ENCODE measurements at regions not wholly inside any gene's neighbourhood (a gene's known extent, or its start where the extent isn't known, plus 50 kb on each side); places are given as distances from the start of the nearest gene placed in this dataset.

GRCh38 chr10:55495555-55495954 lies 694.5 kb upstream of the PCDH15 start:
- DNase-seq = no peak

GRCh38 chr10:55491712-55492111 lies 690.7 kb upstream of the PCDH15 start:
- no peak for DNase-seq

GRCh38 chr10:55485827-55486226 lies 684.8 kb upstream of the PCDH15 start:
- no peak for DNase-seq

GRCh38 chr10:55476129-55476528 lies 675.1 kb upstream of the PCDH15 start:
- no peak for DNase-seq

GRCh38 chr10:55474258-55474657 lies 673.2 kb upstream of the PCDH15 start:
- no peak for DNase-seq

GRCh38 chr10:55470840-55471239 lies 669.8 kb upstream of the PCDH15 start:
- no peak for DNase-seq

- no peak for DNase-seq
These were observed 665.9 kb upstream of the PCDH15 start for GRCh38 chr10:55466806-55467504.

- no peak for DNase-seq
These were observed 663.1 kb upstream of the PCDH15 start for GRCh38 chr10:55464083-55464482.

- DNase-seq = no peak
These were observed 659.0 kb upstream of the PCDH15 start for GRCh38 chr10:55460008-55460407.

GRCh38 chr10:55449981-55450380 lies 649.0 kb upstream of the PCDH15 start:
- DNase-seq = no peak

- DNase-seq = no peak
These were observed 645.5 kb upstream of the PCDH15 start for GRCh38 chr10:55446441-55447002.

GRCh38 chr10:55441777-55442176 lies 640.7 kb upstream of the PCDH15 start:
- no peak for DNase-seq

GRCh38 chr10:55426138-55426537 lies 625.1 kb upstream of the PCDH15 start:
- DNase-seq = no peak

- DNase-seq = peak; percentile 13
These were observed 609.4 kb upstream of the PCDH15 start for GRCh38 chr10:55410415-55410885.

- DNase-seq = no peak
These were observed 603.1 kb upstream of the PCDH15 start for GRCh38 chr10:55404094-55404493.

- DNase-seq = peak; percentile 49
These were observed 599.2 kb upstream of the PCDH15 start for GRCh38 chr10:55400075-55400849.

- DNase-seq = no peak
These were observed 597.5 kb upstream of the PCDH15 start for GRCh38 chr10:55398497-55398882.

- DNase-seq = peak; percentile 61
These were observed 596.9 kb upstream of the PCDH15 start for GRCh38 chr10:55397777-55398496.

- DNase-seq = peak; percentile 34
These were observed 577.2 kb upstream of the PCDH15 start for GRCh38 chr10:55378196-55378595.

GRCh38 chr10:55374917-55375316 lies 573.9 kb upstream of the PCDH15 start:
- peak; percentile 53 for DNase-seq

- peak; percentile 19 for DNase-seq
These were observed 573.0 kb upstream of the PCDH15 start for GRCh38 chr10:55374060-55374459.

- peak; percentile 88 for DNase-seq
These were observed 568.8 kb upstream of the PCDH15 start for GRCh38 chr10:55369670-55370420.

GRCh38 chr10:55368467-55368866 lies 567.4 kb upstream of the PCDH15 start:
- DNase-seq = no peak
